D721Med (cell line): ENCODE measurements at regions not wholly inside any gene's neighbourhood (a gene's known extent, or its start where the extent isn't known, plus 50 kb on each side); places are given as distances from the start of the nearest gene placed in this dataset.

Experiments used
- DNase-seq: peaks from one replicate; pipeline ENCODE4 v3.0.0; 2011; ENCODE audit warnings: low spot score; ENCODE audit not compliant: insufficient read length
- FAIRE-seq: peaks from 2 replicates; lab custom pipeline; 2011; peaks lifted over from hg19 to GRCh38; lab: Jason Lieb, UNC
- TF ChIP-seq, protein P1 (sequence below): IDR thresholded peaks from 2 replicates; pipeline ENCODE4 v1.5.1; 2012; ENCODE audit warnings: mild to moderate bottlenecking, control low read depth; ENCODE audit not compliant: insufficient read depth; ENCODE audit errors: missing control alignments

DNA sequence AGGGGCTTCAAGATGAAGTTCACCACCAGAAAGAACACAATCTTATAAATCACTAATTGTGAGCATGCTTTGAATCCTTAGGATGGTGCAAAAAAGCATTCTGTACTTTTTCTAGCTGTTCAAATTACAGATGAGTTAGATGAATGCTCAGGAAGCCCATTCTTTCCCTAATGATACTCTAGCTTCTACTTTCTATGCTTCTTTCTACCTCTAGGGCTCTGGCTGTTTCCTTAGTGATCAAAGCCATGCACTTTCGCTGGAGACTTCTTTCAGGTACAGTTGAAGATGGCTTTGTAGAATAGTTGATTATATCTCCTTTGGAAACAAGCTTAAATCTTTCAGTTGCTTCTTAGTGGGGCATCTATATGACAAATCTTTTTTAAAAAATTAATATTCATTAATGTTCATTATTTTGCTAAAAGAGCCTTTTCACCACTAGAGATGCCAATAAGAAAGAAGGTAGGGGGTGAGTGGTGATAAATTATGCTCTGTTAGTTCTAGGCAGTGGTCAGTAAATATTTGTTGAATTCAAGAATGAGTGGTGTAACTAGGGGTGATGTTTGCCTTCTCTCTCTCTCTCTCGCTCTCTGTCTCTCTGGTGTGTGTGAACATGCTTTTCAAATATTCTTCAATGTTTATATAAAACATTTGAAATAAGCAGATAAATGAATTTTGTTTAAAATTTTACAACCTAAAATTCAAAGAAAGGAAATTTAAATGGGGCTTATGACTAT lies 169.4 kb downstream of the GLUD2 start:
- no peak for DNase-seq
- FAIRE-seq: no peak
- TF ChIP-seq, protein P1, sequence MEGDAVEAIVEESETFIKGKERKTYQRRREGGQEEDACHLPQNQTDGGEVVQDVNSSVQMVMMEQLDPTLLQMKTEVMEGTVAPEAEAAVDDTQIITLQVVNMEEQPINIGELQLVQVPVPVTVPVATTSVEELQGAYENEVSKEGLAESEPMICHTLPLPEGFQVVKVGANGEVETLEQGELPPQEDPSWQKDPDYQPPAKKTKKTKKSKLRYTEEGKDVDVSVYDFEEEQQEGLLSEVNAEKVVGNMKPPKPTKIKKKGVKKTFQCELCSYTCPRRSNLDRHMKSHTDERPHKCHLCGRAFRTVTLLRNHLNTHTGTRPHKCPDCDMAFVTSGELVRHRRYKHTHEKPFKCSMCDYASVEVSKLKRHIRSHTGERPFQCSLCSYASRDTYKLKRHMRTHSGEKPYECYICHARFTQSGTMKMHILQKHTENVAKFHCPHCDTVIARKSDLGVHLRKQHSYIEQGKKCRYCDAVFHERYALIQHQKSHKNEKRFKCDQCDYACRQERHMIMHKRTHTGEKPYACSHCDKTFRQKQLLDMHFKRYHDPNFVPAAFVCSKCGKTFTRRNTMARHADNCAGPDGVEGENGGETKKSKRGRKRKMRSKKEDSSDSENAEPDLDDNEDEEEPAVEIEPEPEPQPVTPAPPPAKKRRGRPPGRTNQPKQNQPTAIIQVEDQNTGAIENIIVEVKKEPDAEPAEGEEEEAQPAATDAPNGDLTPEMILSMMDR: no peak

DNA sequence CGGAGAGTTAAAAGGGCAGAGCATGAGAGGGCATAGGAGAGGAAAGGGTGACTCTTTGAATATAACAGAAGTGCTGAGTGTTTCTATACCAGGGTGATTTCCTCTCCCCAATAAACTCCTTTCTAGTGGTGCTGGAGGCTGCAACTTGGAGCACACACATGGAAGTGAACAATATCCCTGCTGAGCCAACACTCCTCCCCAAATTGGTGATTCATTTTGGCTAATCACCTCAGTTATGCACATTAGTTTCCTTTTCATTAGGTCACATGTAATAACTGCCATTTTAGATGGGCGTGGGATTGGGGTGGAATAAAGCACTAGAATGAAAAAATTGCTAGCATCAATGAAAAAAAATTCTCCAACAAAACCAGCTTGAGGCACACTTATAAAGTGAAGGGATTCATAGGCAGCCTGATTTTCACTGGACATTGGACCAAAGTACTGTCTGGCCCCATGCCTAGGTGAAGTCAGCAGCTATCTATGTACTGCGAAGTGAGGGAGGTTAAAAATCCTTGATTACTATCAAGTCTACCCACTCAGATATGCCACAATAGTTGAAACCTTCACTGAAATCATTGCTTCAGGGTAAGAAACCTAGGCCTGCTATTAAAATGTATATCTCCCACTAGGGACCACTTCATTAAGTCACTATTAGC lies 174.0 kb downstream of the GLUD2 start:
- TF ChIP-seq, protein P1: no peak
- FAIRE-seq: no peak

GRCh38 chrX:121227888-121228287 lies 180.5 kb downstream of the GLUD2 start:
- FAIRE-seq (no peak), DNase-seq (no peak)
- TF ChIP-seq, protein P1: no peak

More for the DNA sequence above, 174.0 kb downstream of the GLUD2 start:
- DNase-seq: no peak

DNA sequence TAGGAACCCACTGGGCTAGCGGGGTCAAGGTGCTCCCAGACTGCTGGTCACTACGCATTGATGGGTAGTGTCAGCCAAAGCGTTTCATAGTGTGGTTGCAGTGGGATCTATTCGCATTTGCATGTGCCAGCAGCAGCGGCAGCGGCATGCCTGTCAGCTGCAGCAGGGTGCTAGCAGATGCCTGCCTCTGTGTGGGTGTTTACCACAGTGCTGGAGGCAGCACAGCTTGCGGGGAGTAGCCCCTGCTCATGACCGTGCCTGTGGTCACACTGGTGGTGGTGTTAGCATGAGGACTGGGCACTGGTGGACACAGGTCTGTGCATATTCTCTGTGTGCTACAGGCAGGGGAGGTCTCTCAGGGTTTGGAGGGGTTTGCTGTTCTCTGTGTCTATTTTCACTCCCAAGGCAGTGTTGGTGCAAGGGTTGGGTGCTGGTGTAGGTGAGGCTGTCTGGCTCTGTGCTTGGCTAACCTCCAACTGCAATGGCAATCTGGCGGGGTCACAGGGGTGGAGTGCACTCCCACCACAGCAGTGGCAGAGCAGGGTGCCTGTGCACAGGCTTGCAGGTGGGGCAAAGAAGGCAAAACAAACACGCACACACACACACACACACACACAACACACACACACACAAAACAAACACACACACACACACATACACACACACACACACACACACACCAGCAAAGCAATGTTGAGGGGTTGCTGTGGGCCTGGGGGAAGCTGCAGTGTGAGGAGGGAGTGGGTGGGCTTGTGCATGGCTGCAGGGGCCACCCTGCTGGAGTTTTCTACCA lies 184.4 kb downstream of the GLUD2 start:
- FAIRE-seq (no peak), DNase-seq (no peak)
- TF ChIP-seq, protein P1: no peak

GRCh38 chrX:121236040-121236439 lies 188.6 kb downstream of the GLUD2 start:
- no peak for FAIRE-seq
- TF ChIP-seq, protein P1: no peak
- DNase-seq: no peak

GRCh38 chrX:121238093-121238492 lies 190.7 kb downstream of the GLUD2 start:
- DNase-seq (no peak), FAIRE-seq (no peak)
- TF ChIP-seq, protein P1: no peak

DNA sequence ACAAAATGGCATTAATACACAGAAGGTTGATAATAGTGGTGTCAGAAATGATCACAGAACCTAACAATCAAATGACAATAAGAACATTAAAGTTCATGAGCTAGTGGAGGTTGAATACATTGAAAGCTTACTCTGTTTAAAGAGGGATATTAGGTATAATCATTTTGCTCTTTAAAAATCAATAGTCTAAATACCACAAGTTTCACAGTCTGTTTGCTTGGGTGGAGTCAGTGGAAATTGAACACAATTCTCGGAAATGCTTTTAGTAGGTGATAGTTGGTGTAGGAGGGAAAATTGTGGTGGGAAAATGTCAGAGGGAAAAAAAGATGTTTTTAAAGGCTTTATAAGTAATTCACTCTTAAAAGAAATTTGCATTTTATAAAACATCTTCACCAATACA lies 197.1 kb downstream of the GLUD2 start:
- TF ChIP-seq, protein P1: no peak
- DNase-seq (no peak), FAIRE-seq (no peak)
